ENCODE measurements at regions not wholly inside any gene's neighbourhood (a gene's known extent, or its start where the extent isn't known, plus 50 kb on each side); places are given as distances from the start of the nearest gene placed in this dataset.
"Not testable (repeated sequence)": the region's sequence is repeated elsewhere in the genome, so short reads cannot be mapped to it uniquely, and the experiment has no call there.

GRCh38 chr12:4833053-4833452 is 76.7 kb upstream of the KCNA1 start:
- no peaks in the 10 kb centered on the region for H3K36me3 ChIP-seq (ENCODE audit: insufficient read depth, low read length)
- no peak overlapping the region for H3K27ac ChIP-seq
- no peak overlapping the region for H3K9ac ChIP-seq (ENCODE audit: insufficient read length)
- H3K9me3 ChIP-seq (ENCODE audit: low read depth, low read length): no peaks in the 10 kb centered on the region
- no peak for DNase-seq (ENCODE audit: low read depth, low spot score)
- no peak overlapping the region for H3K4me3 ChIP-seq
- TF ChIP-seq POLR2AphosphoS5 (IDR thresholded peaks at IDR 0.05; ENCODE audit: borderline replicate concordance, low read depth, low read length): no peak
- TF ChIP-seq FOXP2 (optimal IDR thresholded peaks at IDR 0.05; ENCODE audit: control extremely low read depth, extremely low read length, insufficient read depth): no peak
- no peak for TF ChIP-seq EZH2 (IDR thresholded peaks at IDR 0.05)

- H3K36me3 ChIP-seq (ENCODE audit: insufficient read depth, low read length): no peaks in the 10 kb centered on the region
- H3K9me3 ChIP-seq (ENCODE audit: low read depth, low read length): no peaks in the 10 kb centered on the region
- H3K27ac ChIP-seq: no peak overlapping the region
- no peak overlapping the region for H3K9ac ChIP-seq (ENCODE audit: insufficient read length)
- H3K4me3 ChIP-seq: no peak overlapping the region
- DNase-seq (ENCODE audit: low read depth, low spot score): no peak
- TF ChIP-seq FOXP2 (optimal IDR thresholded peaks at IDR 0.05; ENCODE audit: control extremely low read depth, extremely low read length, insufficient read depth) (no peak), POLR2AphosphoS5 (IDR thresholded peaks at IDR 0.05; ENCODE audit: borderline replicate concordance, low read depth, low read length) (no peak)
Observed at GRCh38 chr12:4833524-4833923, 76.2 kb upstream of the KCNA1 start.

DNA sequence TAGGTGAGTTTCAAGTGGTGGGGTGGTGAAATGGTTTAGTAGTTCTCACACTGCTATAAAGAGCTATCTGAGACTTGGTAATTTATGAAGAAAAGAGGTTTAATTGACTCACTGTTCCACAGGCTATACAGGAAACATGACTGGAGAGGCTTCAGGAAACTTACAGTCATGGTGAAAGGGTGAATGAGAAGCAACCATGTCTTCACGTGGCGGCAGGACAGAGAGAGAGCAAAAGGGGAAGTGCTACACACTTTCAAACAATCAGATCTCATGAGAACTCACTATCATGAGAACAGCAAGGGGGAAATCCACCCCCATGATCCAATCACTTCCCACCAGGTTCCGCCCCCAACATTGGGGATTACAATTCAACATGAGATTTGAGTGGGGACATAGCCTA is 67.3 kb upstream of the KCNA1 start:
- not testable (repeated sequence) for DNase-seq (ENCODE audit: low read depth, low spot score); H3K36me3 ChIP-seq (ENCODE audit: insufficient read depth, low read length)

DNA sequence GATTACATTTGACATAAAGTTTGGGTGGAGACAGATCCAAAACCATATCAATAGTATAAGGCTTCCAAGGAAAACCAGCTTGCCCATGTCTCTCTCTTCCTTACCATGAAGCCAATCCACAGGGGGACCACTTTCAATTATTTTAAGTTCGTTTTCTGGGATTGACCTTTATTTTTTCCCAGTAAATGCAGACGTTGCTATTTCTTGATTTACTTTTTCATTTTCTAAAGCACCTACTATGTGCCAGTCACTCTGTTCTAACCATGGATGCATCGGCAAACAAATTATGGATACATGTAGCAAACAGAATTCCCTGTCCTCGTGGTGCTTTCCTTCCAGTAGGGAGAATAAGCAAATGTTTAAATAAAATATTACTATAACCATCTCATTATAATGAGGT is 65.8 kb upstream of the KCNA1 start:
- Histone ChIP-seq H3K27ac (no peak overlapping the region), H3K4me3 (no peak overlapping the region), H3K9ac (ENCODE audit: insufficient read length) (no peak overlapping the region), H3K36me3 (ENCODE audit: insufficient read depth, low read length) (no peaks in the 10 kb centered on the region), H3K9me3 (ENCODE audit: low read depth, low read length) (no peaks in the 10 kb centered on the region)
- no peak for DNase-seq (ENCODE audit: low read depth, low spot score)
- TF ChIP-seq EZH2 (IDR thresholded peaks at IDR 0.05) (no peak), FOXP2 (optimal IDR thresholded peaks at IDR 0.05; ENCODE audit: control extremely low read depth, extremely low read length, insufficient read depth) (no peak), POLR2AphosphoS5 (IDR thresholded peaks at IDR 0.05; ENCODE audit: borderline replicate concordance, low read depth, low read length) (no peak)

More for the DNA sequence above, 67.3 kb upstream of the KCNA1 start:
- not testable (repeated sequence) for H3K9ac ChIP-seq (ENCODE audit: insufficient read length); H3K27ac ChIP-seq; H3K9me3 ChIP-seq (ENCODE audit: low read depth, low read length); H3K4me3 ChIP-seq

GRCh38 chr12:4847713-4848112 is 62.0 kb upstream of the KCNA1 start:
- TF ChIP-seq POLR2AphosphoS5 (IDR thresholded peaks at IDR 0.05; ENCODE audit: borderline replicate concordance, low read depth, low read length) (no peak), FOXP2 (optimal IDR thresholded peaks at IDR 0.05; ENCODE audit: control extremely low read depth, extremely low read length, insufficient read depth) (no peak), EZH2 (IDR thresholded peaks at IDR 0.05) (no peak)
- Histone ChIP-seq H3K36me3 (ENCODE audit: insufficient read depth, low read length) (no peaks in the 10 kb centered on the region), H3K4me3 (no peak overlapping the region), H3K9me3 (ENCODE audit: low read depth, low read length) (no peaks in the 10 kb centered on the region), H3K27ac (no peak overlapping the region), H3K9ac (ENCODE audit: insufficient read length) (no peak overlapping the region)
- DNase-seq (ENCODE audit: low read depth, low spot score): no peak

DNA sequence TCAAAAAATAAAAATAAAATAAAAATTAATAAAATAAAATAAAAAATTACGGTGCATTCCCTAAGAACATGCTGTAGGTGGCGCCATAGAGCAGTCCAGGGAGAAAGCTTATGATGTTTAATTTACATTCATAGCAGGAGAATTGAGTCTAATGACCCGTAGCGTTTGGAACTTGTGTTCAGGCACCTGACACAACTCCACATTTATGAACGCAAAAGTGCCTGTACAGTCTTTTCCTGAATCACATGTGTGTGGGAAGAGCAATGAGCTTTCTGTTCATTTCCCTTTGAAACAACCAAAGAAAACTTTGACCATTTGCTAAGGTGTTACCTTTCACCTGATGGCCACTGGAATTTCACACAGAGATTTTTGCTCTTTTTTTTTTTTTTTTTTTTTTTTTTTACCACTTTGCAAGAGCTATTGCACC is 60.6 kb upstream of the KCNA1 start:
- no peak for DNase-seq (ENCODE audit: low read depth, low spot score)
- H3K9me3 ChIP-seq (ENCODE audit: low read depth, low read length): no peaks in the 10 kb centered on the region
- no peak overlapping the region for H3K4me3 ChIP-seq
- no peak overlapping the region for H3K9ac ChIP-seq (ENCODE audit: insufficient read length)
- no peak for TF ChIP-seq FOXP2 (optimal IDR thresholded peaks at IDR 0.05; ENCODE audit: control extremely low read depth, extremely low read length, insufficient read depth)
- no peak for TF ChIP-seq POLR2AphosphoS5 (IDR thresholded peaks at IDR 0.05; ENCODE audit: borderline replicate concordance, low read depth, low read length)
- TF ChIP-seq EZH2 (IDR thresholded peaks at IDR 0.05): no peak
- H3K36me3 ChIP-seq (ENCODE audit: insufficient read depth, low read length): no peaks in the 10 kb centered on the region
- no peak overlapping the region for H3K27ac ChIP-seq

DNA sequence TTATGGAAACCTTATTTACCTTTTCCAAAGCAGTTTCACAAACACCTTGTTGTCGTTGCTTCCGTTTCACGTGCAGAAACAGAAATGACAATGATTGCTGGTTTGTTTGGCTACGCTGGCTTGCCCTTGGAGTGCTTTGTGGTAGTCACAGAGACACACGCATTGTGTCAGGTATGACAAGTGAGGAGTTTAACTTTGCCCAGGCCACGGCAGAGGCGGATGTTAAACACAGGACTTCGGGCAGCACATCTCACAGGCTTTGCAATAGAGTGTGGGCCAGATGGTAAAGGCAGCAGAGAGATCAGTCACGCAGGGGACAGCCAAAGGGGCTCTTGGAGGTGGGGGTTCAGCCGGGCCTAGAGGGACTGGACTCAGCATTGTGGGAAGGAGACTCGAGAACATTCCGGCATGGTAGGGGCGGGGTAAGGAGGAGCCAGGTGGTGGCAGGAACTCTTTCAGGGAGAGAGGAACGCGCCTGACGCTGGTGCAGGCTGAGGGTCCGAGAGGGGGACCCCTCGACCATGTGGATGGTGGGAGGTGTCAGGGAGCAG is 59.8 kb upstream of the KCNA1 start:
- no peak for DNase-seq (ENCODE audit: low read depth, low spot score)
- no peaks in the 10 kb centered on the region for H3K9me3 ChIP-seq (ENCODE audit: low read depth, low read length)

DNA sequence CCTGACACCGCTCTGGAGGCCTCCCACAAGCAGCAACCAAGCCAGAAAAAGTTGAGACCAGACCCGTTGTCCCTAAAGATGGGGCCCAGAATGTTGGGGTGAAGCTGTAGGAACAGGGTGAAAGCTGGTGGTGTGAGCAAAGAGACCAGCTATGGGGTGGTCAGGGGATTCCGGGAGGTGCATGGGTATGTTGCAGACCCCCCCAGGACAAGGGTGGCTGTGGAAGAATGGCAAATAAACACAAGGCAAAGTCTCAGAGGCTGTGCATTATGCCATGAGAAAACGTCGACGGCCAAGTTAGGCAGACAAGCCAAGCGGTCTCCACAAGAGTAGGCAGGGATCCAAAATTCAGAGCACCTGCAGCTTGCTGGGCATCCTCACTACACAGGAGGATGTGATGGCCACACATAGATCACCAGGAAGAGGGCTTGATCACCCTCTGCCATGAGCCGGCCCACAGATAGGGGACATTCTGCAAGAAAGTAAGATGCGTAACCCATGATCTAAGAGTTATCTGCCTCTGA is 58.8 kb upstream of the KCNA1 start:
- TF ChIP-seq FOXP2 (optimal IDR thresholded peaks at IDR 0.05; ENCODE audit: control extremely low read depth, extremely low read length, insufficient read depth) (no peak), EZH2 (IDR thresholded peaks at IDR 0.05) (no peak), POLR2AphosphoS5 (IDR thresholded peaks at IDR 0.05; ENCODE audit: borderline replicate concordance, low read depth, low read length) (no peak)
- no peak for DNase-seq (ENCODE audit: low read depth, low spot score)
- Histone ChIP-seq H3K9me3 (ENCODE audit: low read depth, low read length) (no peaks in the 10 kb centered on the region), H3K4me3 (no peak overlapping the region), H3K27ac (no peak overlapping the region), H3K36me3 (ENCODE audit: insufficient read depth, low read length) (no peaks in the 10 kb centered on the region), H3K9ac (ENCODE audit: insufficient read length) (no peak overlapping the region)

More for the DNA sequence above, 59.8 kb upstream of the KCNA1 start:
- Histone ChIP-seq H3K9ac (ENCODE audit: insufficient read length) (no peak overlapping the region), H3K27ac (no peak overlapping the region), H3K4me3 (no peak overlapping the region), H3K36me3 (ENCODE audit: insufficient read depth, low read length) (no peaks in the 10 kb centered on the region)
- TF ChIP-seq FOXP2 (optimal IDR thresholded peaks at IDR 0.05; ENCODE audit: control extremely low read depth, extremely low read length, insufficient read depth): no peak
- no peak for TF ChIP-seq POLR2AphosphoS5 (IDR thresholded peaks at IDR 0.05; ENCODE audit: borderline replicate concordance, low read depth, low read length)
- no peak for TF ChIP-seq EZH2 (IDR thresholded peaks at IDR 0.05)

GRCh38 chr12:4852308-4852707 is 57.4 kb upstream of the KCNA1 start:
- no peak for DNase-seq (ENCODE audit: low read depth, low spot score)
- TF ChIP-seq EZH2 (IDR thresholded peaks at IDR 0.05) (no peak), FOXP2 (optimal IDR thresholded peaks at IDR 0.05; ENCODE audit: control extremely low read depth, extremely low read length, insufficient read depth) (no peak), POLR2AphosphoS5 (IDR thresholded peaks at IDR 0.05; ENCODE audit: borderline replicate concordance, low read depth, low read length) (no peak)
- H3K36me3 ChIP-seq (ENCODE audit: insufficient read depth, low read length): no peaks in the 10 kb centered on the region
- H3K4me3 ChIP-seq: no peak overlapping the region
- no peaks in the 10 kb centered on the region for H3K9me3 ChIP-seq (ENCODE audit: low read depth, low read length)
- H3K9ac ChIP-seq (ENCODE audit: insufficient read length): no peak overlapping the region
- H3K27ac ChIP-seq: no peak overlapping the region

Data from SK-N-MC (cell line).